ENCODE measurements at regions not wholly inside any gene's neighbourhood (a gene's known extent, or its start where the extent isn't known, plus 50 kb on each side); places are given as distances from the start of the nearest gene placed in this dataset.

GRCh38 chr13:44211286-44211685 is 162.3 kb upstream of the SERP2 start:
- TF ChIP-seq POLR2A (IDR thresholded peaks at IDR 0.05; ENCODE audit: low read depth, low read length) (no peak), POLR2AphosphoS5 (IDR thresholded peaks at IDR 0.05; ENCODE audit: low read depth, low read length) (no peak), TAF1 (IDR thresholded peaks at IDR 0.05; ENCODE audit: low read depth, low read length) (no peak), SPI1 (IDR thresholded peaks at IDR 0.05; ENCODE audit: low read depth, low read length) (no peak)
